Erythroblast (primary cell): ENCODE measurements at regions not wholly inside any gene's neighbourhood (a gene's known extent, or its start where the extent isn't known, plus 50 kb on each side); places are given as distances from the start of the nearest gene placed in this dataset.

Source experiments
- GATA1 ChIP-seq: IDR thresholded peaks from 2 replicates; pipeline ENCODE4 v1.6.1; 2011; ENCODE audit warnings: low read depth, mild to moderate bottlenecking, control low read depth, low read length, moderate library complexity
- POLR2A ChIP-seq: IDR thresholded peaks from 2 replicates; pipeline ENCODE4 v1.6.1; 2011; ENCODE audit warnings: mild to moderate bottlenecking, low read length

DNA sequence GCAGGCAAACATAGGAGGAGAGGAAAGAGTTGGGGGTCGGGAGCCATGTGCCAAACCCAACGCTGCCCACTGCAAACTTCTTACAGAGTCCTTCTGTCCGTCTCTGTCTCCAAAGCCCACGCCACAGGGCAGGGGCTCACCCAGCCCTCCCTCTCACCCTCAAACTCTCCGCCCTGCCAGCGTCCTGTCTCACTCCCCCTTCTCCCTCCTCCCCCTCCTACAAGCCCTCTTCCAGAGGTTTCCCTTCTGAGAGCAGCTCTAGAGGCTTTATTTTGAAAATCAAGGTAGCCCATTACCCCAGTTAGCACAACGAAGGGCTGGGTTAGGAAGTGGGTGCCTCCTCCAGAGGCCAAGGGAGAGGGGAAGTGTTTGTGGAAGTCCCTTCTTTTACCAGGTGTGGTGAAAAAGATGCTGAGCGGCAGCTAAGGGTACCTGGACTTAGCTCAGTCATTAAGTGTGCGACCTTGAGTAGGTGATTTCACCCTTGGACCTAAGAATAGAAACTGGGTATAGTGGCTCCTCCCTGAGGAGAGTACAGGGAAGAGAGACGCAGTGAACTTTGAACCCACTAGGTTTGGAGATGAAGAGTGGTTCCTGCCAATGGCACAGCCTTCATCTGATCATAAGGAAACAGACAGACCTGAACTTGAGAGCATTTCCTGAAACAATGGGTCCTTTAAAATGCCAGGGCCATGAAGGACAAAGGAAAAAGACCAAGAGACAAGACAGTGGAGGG is 123.8 kb downstream of the BANF2 start:
- no peak for TF ChIP-seq POLR2A
- TF ChIP-seq GATA1: no peak
